Breast epithelium (tissue), 3 donors: ENCODE measurements at regions not wholly inside any gene's neighbourhood (a gene's known extent, or its start where the extent isn't known, plus 50 kb on each side); places are given as distances from the start of the nearest gene placed in this dataset.

Experiments
- POLR2AphosphoS5 ChIP-seq, 3 donors: sonication (generic); formaldehyde crosslinking; IDR thresholded peaks; one replicate each; pipeline ENCODE4 v1.6.1; 2017; ENCODE audit warnings: antibody characterized with exemption in 3 of 3
- TF ChIP-seq, protein P1 (sequence below), 3 donors: fragments of 450-650 bp; IDR thresholded peaks; one replicate each; pipeline ENCODE4 v1.5.1; 2016 to 2017; ENCODE audit warnings: antibody characterized with exemption in 3 of 3, mild to moderate bottlenecking in 3 of 3, moderate library complexity in 3 of 3

DNA sequence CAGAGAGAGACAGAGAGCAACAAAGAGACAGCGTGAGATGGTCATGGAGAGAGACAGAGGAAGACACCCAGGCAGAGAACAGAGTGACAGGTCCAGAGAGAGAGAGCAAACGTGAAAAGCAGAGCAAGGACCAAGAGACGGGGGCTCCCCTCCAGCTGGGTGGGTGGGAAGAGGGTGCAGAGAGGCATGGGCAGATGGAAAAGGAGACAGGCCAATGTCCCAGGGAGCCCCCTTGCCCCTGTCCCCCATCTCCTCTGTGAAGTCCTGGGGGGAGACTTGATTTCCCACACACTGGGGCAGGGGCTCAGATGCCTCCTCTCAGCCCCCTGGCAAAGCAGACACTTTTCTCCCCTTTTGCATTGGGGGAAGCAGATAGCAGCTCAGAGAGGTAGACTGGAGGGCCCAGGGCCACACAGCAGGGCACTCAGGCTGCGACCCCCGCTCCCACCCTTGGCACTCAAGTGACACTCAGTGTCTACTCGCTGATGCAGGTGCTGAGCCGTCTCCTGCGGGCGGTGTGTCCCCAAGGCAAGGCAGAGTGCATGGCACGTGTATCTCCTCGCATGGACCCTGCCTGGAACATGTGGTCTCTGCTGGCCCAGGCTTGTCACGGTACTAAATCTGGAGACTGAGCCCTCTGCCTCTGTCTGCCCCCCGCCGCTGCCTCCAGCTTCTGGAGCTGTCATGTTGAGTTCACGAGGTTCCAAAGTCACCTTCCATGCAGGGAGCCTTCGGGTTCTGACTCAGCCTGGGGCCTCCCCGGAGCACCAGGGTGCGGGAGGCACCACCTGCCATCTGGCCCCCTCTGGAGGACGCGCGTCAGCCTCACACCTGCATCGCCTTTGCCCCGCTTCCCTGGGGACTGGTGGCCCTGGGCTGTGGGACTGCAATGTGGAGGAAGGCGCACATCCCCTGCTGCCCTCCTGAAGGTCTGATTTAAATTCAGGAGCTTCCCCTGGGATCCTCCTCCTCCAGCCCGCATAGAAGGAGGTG is 215.9 kb upstream of the GSE1 start:
- no peak for TF ChIP-seq POLR2AphosphoS5 (IDR thresholded peaks at IDR 0.05)
- TF ChIP-seq, protein P1, sequence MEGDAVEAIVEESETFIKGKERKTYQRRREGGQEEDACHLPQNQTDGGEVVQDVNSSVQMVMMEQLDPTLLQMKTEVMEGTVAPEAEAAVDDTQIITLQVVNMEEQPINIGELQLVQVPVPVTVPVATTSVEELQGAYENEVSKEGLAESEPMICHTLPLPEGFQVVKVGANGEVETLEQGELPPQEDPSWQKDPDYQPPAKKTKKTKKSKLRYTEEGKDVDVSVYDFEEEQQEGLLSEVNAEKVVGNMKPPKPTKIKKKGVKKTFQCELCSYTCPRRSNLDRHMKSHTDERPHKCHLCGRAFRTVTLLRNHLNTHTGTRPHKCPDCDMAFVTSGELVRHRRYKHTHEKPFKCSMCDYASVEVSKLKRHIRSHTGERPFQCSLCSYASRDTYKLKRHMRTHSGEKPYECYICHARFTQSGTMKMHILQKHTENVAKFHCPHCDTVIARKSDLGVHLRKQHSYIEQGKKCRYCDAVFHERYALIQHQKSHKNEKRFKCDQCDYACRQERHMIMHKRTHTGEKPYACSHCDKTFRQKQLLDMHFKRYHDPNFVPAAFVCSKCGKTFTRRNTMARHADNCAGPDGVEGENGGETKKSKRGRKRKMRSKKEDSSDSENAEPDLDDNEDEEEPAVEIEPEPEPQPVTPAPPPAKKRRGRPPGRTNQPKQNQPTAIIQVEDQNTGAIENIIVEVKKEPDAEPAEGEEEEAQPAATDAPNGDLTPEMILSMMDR (IDR thresholded peaks at IDR 0.05): no peak
